ENCODE measurements at regions not wholly inside any gene's neighbourhood (a gene's known extent, or its start where the extent isn't known, plus 50 kb on each side); places are given as distances from the start of the nearest gene placed in this dataset.

DNA sequence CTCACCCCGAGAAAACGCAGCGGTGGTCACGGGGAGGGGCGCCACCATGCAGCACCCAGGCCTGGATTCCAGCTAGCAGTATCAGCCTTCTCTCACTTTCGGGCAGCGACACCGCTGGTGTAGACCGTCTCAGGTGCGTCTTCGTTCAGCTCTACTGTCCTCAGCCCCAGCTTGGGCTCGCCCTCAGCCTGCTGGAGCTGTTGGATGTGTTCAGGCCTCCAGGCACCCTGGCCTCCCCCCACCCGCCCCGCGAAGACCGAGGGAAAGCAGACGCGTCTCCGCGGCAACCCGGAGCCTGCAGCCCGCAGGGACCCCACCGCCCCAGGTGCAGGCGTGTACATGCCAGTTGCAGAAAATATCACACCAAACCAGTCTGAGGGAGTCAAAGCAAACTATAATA, 60.8 kb upstream of the CARMIL1 start:
- no peak for TF ChIP-seq EZH2 (IDR thresholded peaks at IDR 0.05; ENCODE audit: low read length, missing control alignments)
- TF ChIP-seq, protein P1, sequence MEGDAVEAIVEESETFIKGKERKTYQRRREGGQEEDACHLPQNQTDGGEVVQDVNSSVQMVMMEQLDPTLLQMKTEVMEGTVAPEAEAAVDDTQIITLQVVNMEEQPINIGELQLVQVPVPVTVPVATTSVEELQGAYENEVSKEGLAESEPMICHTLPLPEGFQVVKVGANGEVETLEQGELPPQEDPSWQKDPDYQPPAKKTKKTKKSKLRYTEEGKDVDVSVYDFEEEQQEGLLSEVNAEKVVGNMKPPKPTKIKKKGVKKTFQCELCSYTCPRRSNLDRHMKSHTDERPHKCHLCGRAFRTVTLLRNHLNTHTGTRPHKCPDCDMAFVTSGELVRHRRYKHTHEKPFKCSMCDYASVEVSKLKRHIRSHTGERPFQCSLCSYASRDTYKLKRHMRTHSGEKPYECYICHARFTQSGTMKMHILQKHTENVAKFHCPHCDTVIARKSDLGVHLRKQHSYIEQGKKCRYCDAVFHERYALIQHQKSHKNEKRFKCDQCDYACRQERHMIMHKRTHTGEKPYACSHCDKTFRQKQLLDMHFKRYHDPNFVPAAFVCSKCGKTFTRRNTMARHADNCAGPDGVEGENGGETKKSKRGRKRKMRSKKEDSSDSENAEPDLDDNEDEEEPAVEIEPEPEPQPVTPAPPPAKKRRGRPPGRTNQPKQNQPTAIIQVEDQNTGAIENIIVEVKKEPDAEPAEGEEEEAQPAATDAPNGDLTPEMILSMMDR (conservative IDR thresholded peaks at IDR 0.05 in 1 of 2, IDR thresholded peaks at IDR 0.05 in 1 of 2; ENCODE audit: low read depth in 1 of 2, low read length in 2 of 2) = no peak
- no peak overlapping the region for H3K4me3 ChIP-seq (replicated peaks in 1 of 4; ENCODE audit: control extremely low read depth in 1 of 4, insufficient read depth in 1 of 4, low read depth in 3 of 4, low read length in 4 of 4)
- H3K4me1 ChIP-seq (ENCODE audit: control insufficient read depth, extremely low read depth, insufficient read depth, low read length) = no peaks in the 10 kb centered on the region
- H3K9ac ChIP-seq (ENCODE audit: insufficient read depth, low read length) = no peak overlapping the region
- no peaks in the 10 kb centered on the region for H4K20me1 ChIP-seq (ENCODE audit: control insufficient read depth, extremely low read depth, insufficient read depth, low read length)
- no peak overlapping the region for H3K4me2 ChIP-seq (ENCODE audit: extremely low read depth, insufficient read depth, low read length)
- no peaks in the 10 kb centered on the region for H3K27me3 ChIP-seq (ENCODE audit: control insufficient read depth, insufficient read depth, low read length)
- no peak overlapping the region for H2AFZ ChIP-seq (ENCODE audit: low read length)
- H3K79me2 ChIP-seq (ENCODE audit: control insufficient read depth, insufficient read depth, low read length) = no peaks in the 10 kb centered on the region
- no peak overlapping the region for H3K27ac ChIP-seq (ENCODE audit: insufficient read depth, low read length)
- no peaks in the 10 kb centered on the region for H3K36me3 ChIP-seq (ENCODE audit: control insufficient read depth, insufficient read depth, low read length)
- DNase-seq (ENCODE audit: low read depth in 2 of 2) = no peak
- H3K9me3 ChIP-seq (ENCODE audit: control insufficient read depth, insufficient read depth, low read depth, low read length) = no peaks in the 10 kb centered on the region

GRCh38 chr6:25219216-25219916, 59.8 kb upstream of the CARMIL1 start:
- Histone ChIP-seq H3K27ac (ENCODE audit: insufficient read depth, low read length) (no peak overlapping the region), H3K79me2 (ENCODE audit: control insufficient read depth, insufficient read depth, low read length) (no peaks in the 10 kb centered on the region), H2AFZ (ENCODE audit: low read length) (no peak overlapping the region)

GRCh38 chr6:25219917-25220278, 59.3 kb upstream of the CARMIL1 start:
- no peaks in the 10 kb centered on the region for H3K9me3 ChIP-seq (ENCODE audit: control insufficient read depth, insufficient read depth, low read depth, low read length)
- H3K4me2 ChIP-seq (ENCODE audit: extremely low read depth, insufficient read depth, low read length) = no peak overlapping the region
- H3K27me3 ChIP-seq (ENCODE audit: control insufficient read depth, insufficient read depth, low read length) = no peaks in the 10 kb centered on the region
- no peak overlapping the region for H3K9ac ChIP-seq (ENCODE audit: insufficient read depth, low read length)
- H3K4me3 ChIP-seq (replicated peaks in 1 of 4; ENCODE audit: control extremely low read depth in 1 of 4, insufficient read depth in 1 of 4, low read depth in 3 of 4, low read length in 4 of 4) = no peak overlapping the region
- no peak overlapping the region for H3K27ac ChIP-seq (ENCODE audit: insufficient read depth, low read length)
- H2AFZ ChIP-seq (ENCODE audit: low read length) = no peak overlapping the region
- no peak for TF ChIP-seq EZH2 (IDR thresholded peaks at IDR 0.05; ENCODE audit: low read length, missing control alignments)
- TF ChIP-seq, protein P1 (conservative IDR thresholded peaks at IDR 0.05 in 1 of 2, IDR thresholded peaks at IDR 0.05 in 1 of 2; ENCODE audit: low read depth in 1 of 2, low read length in 2 of 2) = no peak
- no peaks in the 10 kb centered on the region for H3K36me3 ChIP-seq (ENCODE audit: control insufficient read depth, insufficient read depth, low read length)
- no peak for DNase-seq (ENCODE audit: low read depth in 2 of 2)
- no peaks in the 10 kb centered on the region for H3K79me2 ChIP-seq (ENCODE audit: control insufficient read depth, insufficient read depth, low read length)
- no peaks in the 10 kb centered on the region for H4K20me1 ChIP-seq (ENCODE audit: control insufficient read depth, extremely low read depth, insufficient read depth, low read length)
- no peaks in the 10 kb centered on the region for H3K4me1 ChIP-seq (ENCODE audit: control insufficient read depth, extremely low read depth, insufficient read depth, low read length)

More at GRCh38 chr6:25219216-25219916, 59.8 kb upstream of the CARMIL1 start:
- Histone ChIP-seq H4K20me1 (ENCODE audit: control insufficient read depth, extremely low read depth, insufficient read depth, low read length) (no peaks in the 10 kb centered on the region), H3K9me3 (ENCODE audit: control insufficient read depth, insufficient read depth, low read depth, low read length) (no peaks in the 10 kb centered on the region), H3K36me3 (ENCODE audit: control insufficient read depth, insufficient read depth, low read length) (no peaks in the 10 kb centered on the region), H3K4me1 (ENCODE audit: control insufficient read depth, extremely low read depth, insufficient read depth, low read length) (no peaks in the 10 kb centered on the region), H3K4me3 (replicated peaks in 1 of 4; ENCODE audit: control extremely low read depth in 1 of 4, insufficient read depth in 1 of 4, low read depth in 3 of 4, low read length in 4 of 4) (no peak overlapping the region), H3K9ac (ENCODE audit: insufficient read depth, low read length) (no peak overlapping the region), H3K27me3 (ENCODE audit: control insufficient read depth, insufficient read depth, low read length) (no peaks in the 10 kb centered on the region), H3K4me2 (ENCODE audit: extremely low read depth, insufficient read depth, low read length) (no peak overlapping the region)
- TF ChIP-seq, protein P1 (conservative IDR thresholded peaks at IDR 0.05 in 1 of 2, IDR thresholded peaks at IDR 0.05 in 1 of 2; ENCODE audit: low read depth in 1 of 2, low read length in 2 of 2) = no peak
- no peak for TF ChIP-seq EZH2 (IDR thresholded peaks at IDR 0.05; ENCODE audit: low read length, missing control alignments)
- DNase-seq (ENCODE audit: low read depth in 2 of 2) = no peak

All from fibroblast of lung (primary cell).